Erythroblast (primary cell): ENCODE measurements at regions not wholly inside any gene's neighbourhood (a gene's known extent, or its start where the extent isn't known, plus 50 kb on each side); places are given as distances from the start of the nearest gene placed in this dataset.

Experiments
- GATA1 ChIP-seq: IDR thresholded peaks from 2 replicates; pipeline ENCODE4 v1.6.1; 2011; ENCODE audit warnings: low read depth, mild to moderate bottlenecking, control low read depth, low read length, moderate library complexity
- POLR2A ChIP-seq: IDR thresholded peaks from 2 replicates; pipeline ENCODE4 v1.6.1; 2011; ENCODE audit warnings: mild to moderate bottlenecking, low read length

- TF ChIP-seq POLR2A (no peak), GATA1 (no peak)
Measured at GRCh38 chr3:150355574-150355973, 52.5 kb upstream of the TSC22D2 start.
